ENCODE measurements at regions not wholly inside any gene's neighbourhood (a gene's known extent, or its start where the extent isn't known, plus 50 kb on each side); places are given as distances from the start of the nearest gene placed in this dataset.

DNA sequence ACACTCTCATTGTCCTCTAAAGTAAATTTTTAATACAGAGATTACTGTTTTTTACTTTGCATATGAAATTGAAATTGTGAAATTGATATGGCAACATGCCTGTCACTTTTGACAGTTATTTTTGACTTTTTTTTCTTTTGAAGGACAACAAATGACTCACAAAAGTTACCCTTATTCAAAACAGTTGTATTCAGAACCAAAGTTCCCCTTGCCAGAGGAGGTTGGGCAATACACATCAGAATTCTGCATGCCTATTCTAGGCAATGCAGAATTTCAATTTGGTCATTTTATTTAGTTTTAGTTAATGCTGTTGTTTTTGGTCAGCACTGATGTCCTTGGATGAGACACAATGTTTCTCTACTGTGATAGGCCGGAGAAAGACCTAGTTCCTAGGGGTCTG, 299.1 kb upstream of the PRR16 start:
- H4K20me1 ChIP-seq (ENCODE audit: insufficient read depth, low read length), result no peaks in the 10 kb centered on the region
- H2AK5ac ChIP-seq (ENCODE audit: low read depth, low read length), result no peak overlapping the region
- dilution Hi-C loops (cut with HindIII; ENCODE audit: low sequenced_read_pairs, unreplicated experiment) (no loop called here), in situ Hi-C loops (cut with MboI; ENCODE audit: low sequenced_read_pairs) (no loop called here), intact Hi-C loops (cut with micrococcal nuclease) (no loop called here)
- BruUV-seq (replicated peaks), result no TSS peak
- DNase-seq, result no peak
- H3K27me3 ChIP-seq (ENCODE audit: control insufficient read depth, insufficient read depth, low read length), result no peaks in the 10 kb centered on the region
- CTCF ChIA-PET, result interaction anchor here (0.7 kb wide), 1 partner anchor 206 kb away, joined by 3 read pairs; no protein-coding TSS in a partner anchor
- no peak overlapping the region for H3K4me3 ChIP-seq (ENCODE audit: insufficient read depth, low read depth, low read length)
- POLR2A ChIA-PET (ENCODE audit: unreplicated experiment), result no interaction called here
- H4K91ac ChIP-seq (ENCODE audit: insufficient read depth, low read depth, low read length), result no peak overlapping the region
- WGBS, 2 experiments (ENCODE audit: extremely low coverage in 2 of 2, insufficient read length in 1 of 2), result no CpG with 5 or more reads among the region's 1 CpG
- H4K5ac ChIP-seq (ENCODE audit: low read depth, low read length), result no peak overlapping the region
- TF ChIP-seq RFX5 (IDR thresholded peaks at IDR 0.05; ENCODE audit: low read depth, low read length), result no peak
- TF ChIP-seq CHD1 (IDR thresholded peaks at IDR 0.05; ENCODE audit: low read depth, low read length), result no peak
- no peak for TF ChIP-seq BHLHE40 (IDR thresholded peaks at IDR 0.05; ENCODE audit: low read depth, low read length)
- no peak for TF ChIP-seq MAFK (IDR thresholded peaks at IDR 0.05; ENCODE audit: low read depth, low read length)
- TF ChIP-seq, protein P1, sequence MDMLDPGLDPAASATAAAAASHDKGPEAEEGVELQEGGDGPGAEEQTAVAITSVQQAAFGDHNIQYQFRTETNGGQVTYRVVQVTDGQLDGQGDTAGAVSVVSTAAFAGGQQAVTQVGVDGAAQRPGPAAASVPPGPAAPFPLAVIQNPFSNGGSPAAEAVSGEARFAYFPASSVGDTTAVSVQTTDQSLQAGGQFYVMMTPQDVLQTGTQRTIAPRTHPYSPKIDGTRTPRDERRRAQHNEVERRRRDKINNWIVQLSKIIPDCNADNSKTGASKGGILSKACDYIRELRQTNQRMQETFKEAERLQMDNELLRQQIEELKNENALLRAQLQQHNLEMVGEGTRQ (IDR thresholded peaks at IDR 0.05; ENCODE audit: low read depth, low read length), result no peak
- TF ChIP-seq FOS (IDR thresholded peaks at IDR 0.05; ENCODE audit: low read depth, low read length), result no peak
- TF ChIP-seq, protein P2, sequence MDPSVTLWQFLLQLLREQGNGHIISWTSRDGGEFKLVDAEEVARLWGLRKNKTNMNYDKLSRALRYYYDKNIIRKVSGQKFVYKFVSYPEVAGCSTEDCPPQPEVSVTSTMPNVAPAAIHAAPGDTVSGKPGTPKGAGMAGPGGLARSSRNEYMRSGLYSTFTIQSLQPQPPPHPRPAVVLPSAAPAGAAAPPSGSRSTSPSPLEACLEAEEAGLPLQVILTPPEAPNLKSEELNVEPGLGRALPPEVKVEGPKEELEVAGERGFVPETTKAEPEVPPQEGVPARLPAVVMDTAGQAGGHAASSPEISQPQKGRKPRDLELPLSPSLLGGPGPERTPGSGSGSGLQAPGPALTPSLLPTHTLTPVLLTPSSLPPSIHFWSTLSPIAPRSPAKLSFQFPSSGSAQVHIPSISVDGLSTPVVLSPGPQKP (IDR thresholded peaks at IDR 0.05; ENCODE audit: borderline replicate concordance, low read depth, low read length), result no peak
- TF ChIP-seq NFE2L2 (IDR thresholded peaks at IDR 0.05; ENCODE audit: low read depth, low read length), result no peak
- no peak for TF ChIP-seq CEBPB (IDR thresholded peaks at IDR 0.05; ENCODE audit: low read depth, low read length)
- no peak for ATAC-seq (ENCODE audit: low read depth)
- H3K36me3 ChIP-seq (ENCODE audit: control insufficient read depth, insufficient read depth, low read length), result no peaks in the 10 kb centered on the region
- no peak overlapping the region for H3K18ac ChIP-seq (ENCODE audit: low read depth, low read length)
- no peak overlapping the region for H3K14ac ChIP-seq (replicated peaks; ENCODE audit: low read depth, low read length)
- H2BK5ac ChIP-seq (ENCODE audit: low read depth, low read length, poor library complexity, severe bottlenecking), result no peak overlapping the region
- H2AK9ac ChIP-seq (replicated peaks; ENCODE audit: low read depth, low read length, poor library complexity), result no peak overlapping the region
- H3K9me3 ChIP-seq (ENCODE audit: control insufficient read depth, insufficient read depth, low read length), result no peaks in the 10 kb centered on the region
- no peak overlapping the region for H2AFZ ChIP-seq (replicated peaks; ENCODE audit: low read length, poor library complexity)
- H3K23ac ChIP-seq (ENCODE audit: low read depth, low read length), result no peak overlapping the region
- H2BK15ac ChIP-seq (ENCODE audit: low read depth, low read length), result no peak overlapping the region
- no peak overlapping the region for H4K8ac ChIP-seq (ENCODE audit: low read depth in 2 of 2, low read length in 2 of 2)
- no peak overlapping the region for H3K4me2 ChIP-seq (ENCODE audit: low read depth, low read length)
- no peak overlapping the region for H3K4ac ChIP-seq (ENCODE audit: low read depth, low read length)
- no peaks in the 10 kb centered on the region for H3K79me1 ChIP-seq (ENCODE audit: low read depth in 1 of 2, low read length in 2 of 2)
- H3K9me1 ChIP-seq (ENCODE audit: insufficient read depth, low read length), result no peaks in the 10 kb centered on the region; the same call in 1 of the 2 replicates
- H3K9ac ChIP-seq (ENCODE audit: low read depth, low read length), result no peak overlapping the region
- no peak overlapping the region for H3K27ac ChIP-seq (ENCODE audit: insufficient read depth, low read length)
- no peak overlapping the region for H2BK20ac ChIP-seq (ENCODE audit: low read depth, low read length)
- H3K4me1 ChIP-seq (ENCODE audit: control insufficient read depth, insufficient read depth, low read length), result no peaks in the 10 kb centered on the region
- no peak overlapping the region for H2BK120ac ChIP-seq (ENCODE audit: low read depth, low read length)
- no peak overlapping the region for H3K56ac ChIP-seq (ENCODE audit: extremely low read depth, insufficient read depth, low read length)
